ENCODE measurements at regions not wholly inside any gene's neighbourhood (a gene's known extent, or its start where the extent isn't known, plus 50 kb on each side); places are given as distances from the start of the nearest gene placed in this dataset.

DNA sequence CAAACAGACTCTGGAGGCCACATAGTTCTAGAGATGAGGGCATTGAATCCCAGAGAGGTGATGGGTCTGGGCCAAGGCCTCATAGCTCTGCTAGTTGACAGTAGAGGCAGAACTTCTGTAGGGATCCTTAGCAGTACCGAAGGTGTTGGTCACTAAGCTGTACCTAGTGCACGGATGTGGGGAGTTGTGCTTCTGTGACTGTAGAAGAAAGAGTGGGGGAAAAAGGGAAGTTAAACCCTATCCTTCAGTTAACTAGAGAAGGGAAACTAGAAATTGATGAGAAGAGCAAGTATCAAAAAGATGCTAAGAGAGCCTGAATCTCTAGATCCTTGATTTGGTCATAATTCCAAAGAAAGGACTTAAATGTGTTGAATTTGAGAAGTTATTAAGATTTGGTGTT lies 186.7 kb downstream of the NFKBIZ start:
- TF ChIP-seq, protein P1, sequence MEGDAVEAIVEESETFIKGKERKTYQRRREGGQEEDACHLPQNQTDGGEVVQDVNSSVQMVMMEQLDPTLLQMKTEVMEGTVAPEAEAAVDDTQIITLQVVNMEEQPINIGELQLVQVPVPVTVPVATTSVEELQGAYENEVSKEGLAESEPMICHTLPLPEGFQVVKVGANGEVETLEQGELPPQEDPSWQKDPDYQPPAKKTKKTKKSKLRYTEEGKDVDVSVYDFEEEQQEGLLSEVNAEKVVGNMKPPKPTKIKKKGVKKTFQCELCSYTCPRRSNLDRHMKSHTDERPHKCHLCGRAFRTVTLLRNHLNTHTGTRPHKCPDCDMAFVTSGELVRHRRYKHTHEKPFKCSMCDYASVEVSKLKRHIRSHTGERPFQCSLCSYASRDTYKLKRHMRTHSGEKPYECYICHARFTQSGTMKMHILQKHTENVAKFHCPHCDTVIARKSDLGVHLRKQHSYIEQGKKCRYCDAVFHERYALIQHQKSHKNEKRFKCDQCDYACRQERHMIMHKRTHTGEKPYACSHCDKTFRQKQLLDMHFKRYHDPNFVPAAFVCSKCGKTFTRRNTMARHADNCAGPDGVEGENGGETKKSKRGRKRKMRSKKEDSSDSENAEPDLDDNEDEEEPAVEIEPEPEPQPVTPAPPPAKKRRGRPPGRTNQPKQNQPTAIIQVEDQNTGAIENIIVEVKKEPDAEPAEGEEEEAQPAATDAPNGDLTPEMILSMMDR (IDR thresholded peaks at IDR 0.05) = no peak
- no peak for TF ChIP-seq POLR2A (IDR thresholded peaks at IDR 0.05)
